H9 (cell line): ENCODE measurements at regions not wholly inside any gene's neighbourhood (a gene's known extent, or its start where the extent isn't known, plus 50 kb on each side); places are given as distances from the start of the nearest gene placed in this dataset.
A peak's percentile ranks its signal among the peaks of the same experiment; 100 is the strongest.

Experiments
- DNase-seq: peaks from one replicate; pipeline ENCODE4 v3.0.0-alpha.2; 2017
- H2AFZ ChIP-seq: one replicate; pipeline ENCODE4 v1.6.1; 2013; ENCODE audit warnings: mild to moderate bottlenecking, low read length, control low read depth, moderate library complexity
- H2AK5ac ChIP-seq: 2 replicates; pipeline ENCODE4 v1.6.1; 2013; ENCODE audit warnings: low read length, control low read depth, mixed read lengths; ENCODE audit not compliant: insufficient read length
- H2BK120ac ChIP-seq: one replicate; pipeline ENCODE4 v1.6.1; 2013; ENCODE audit warnings: low read depth, mild to moderate bottlenecking, low read length, control low read depth, inconsistent platforms; ENCODE audit not compliant: poor library complexity, severe bottlenecking
- H2BK12ac ChIP-seq: 2 replicates; pipeline ENCODE4 v1.6.1; 2013; ENCODE audit warnings: low read length, control low read depth, mixed read lengths, low read depth; ENCODE audit not compliant: insufficient read length
- H2BK15ac ChIP-seq: 2 replicates; pipeline ENCODE4 v1.6.1; 2013; ENCODE audit warnings: low read depth, low read length, control low read depth
- H2BK20ac ChIP-seq: one replicate; pipeline ENCODE4 v1.6.1; 2013; ENCODE audit warnings: low read depth, mild to moderate bottlenecking, low read length, control low read depth, inconsistent platforms; ENCODE audit not compliant: poor library complexity, severe bottlenecking
- H2BK5ac ChIP-seq: 2 replicates; pipeline ENCODE4 v1.6.1; 2013; ENCODE audit warnings: low read length, control low read depth, mixed read lengths; ENCODE audit not compliant: insufficient read length
- H3K14ac ChIP-seq: 2 replicates; pipeline ENCODE4 v1.6.1; 2013; ENCODE audit warnings: low read length, control low read depth; ENCODE audit not compliant: insufficient read depth
- H3K18ac ChIP-seq: 2 replicates; pipeline ENCODE4 v1.6.1; 2013; ENCODE audit warnings: low read depth, mild to moderate bottlenecking, mixed read lengths, low read length, control low read depth; ENCODE audit not compliant: insufficient read length
- H3K23ac ChIP-seq: 2 replicates; pipeline ENCODE4 v1.6.1; 2013; ENCODE audit warnings: low read length, control low read depth, mixed read lengths, low read depth; ENCODE audit not compliant: insufficient read length
- H3K23me2 ChIP-seq: 2 replicates; pipeline ENCODE4 v1.6.1; 2013; ENCODE audit warnings: low read depth, mild to moderate bottlenecking, mixed read lengths, low read length, control low read depth; ENCODE audit not compliant: insufficient read length, poor library complexity, severe bottlenecking
- H3K27ac ChIP-seq: 2 replicates; pipeline ENCODE4 v1.5.1; 2013; ENCODE audit warnings: low read length, control low read depth, mixed read lengths, low read depth; ENCODE audit not compliant: insufficient read length
- H3K27me3 ChIP-seq: 2 replicates; pipeline ENCODE4 v1.6.1; 2013; ENCODE audit warnings: low read length, control low read depth, inconsistent platforms; ENCODE audit not compliant: insufficient read depth
- H3K4ac ChIP-seq: 2 replicates; pipeline ENCODE4 v1.6.1; 2013; ENCODE audit warnings: low read depth, mild to moderate bottlenecking, control low read depth, inconsistent platforms, low read length, moderate library complexity
- H3K4me1 ChIP-seq: 2 replicates; pipeline ENCODE4 v1.6.1; 2013; ENCODE audit warnings: low read length, control low read depth, inconsistent platforms; ENCODE audit not compliant: insufficient read depth
- H3K4me2 ChIP-seq: 2 replicates; pipeline ENCODE4 v1.6.1; 2013; ENCODE audit warnings: low read length, control low read depth, mixed read lengths; ENCODE audit not compliant: insufficient read length, insufficient read depth
- H3K56ac ChIP-seq: 2 replicates; pipeline ENCODE4 v1.6.1; 2013; ENCODE audit warnings: low read depth, mild to moderate bottlenecking, mixed read lengths, low read length, control low read depth; ENCODE audit not compliant: insufficient read length
- H3K79me1 ChIP-seq: 2 replicates; pipeline ENCODE4 v1.6.1; 2013; ENCODE audit warnings: low read depth, mild to moderate bottlenecking, moderate library complexity, low read length, control low read depth, inconsistent platforms; ENCODE audit not compliant: insufficient read depth, poor library complexity, severe bottlenecking
- H3K79me2 ChIP-seq: 2 replicates; pipeline ENCODE4 v1.6.1; 2013; ENCODE audit warnings: low read length, control low read depth, inconsistent platforms; ENCODE audit not compliant: insufficient read depth
- H3K9ac ChIP-seq: 2 replicates; pipeline ENCODE4 v1.6.1; 2013; ENCODE audit warnings: low read length, control low read depth, mixed read lengths; ENCODE audit not compliant: insufficient read length; ENCODE audit errors: extremely low read depth
- H3K9me3 ChIP-seq: one replicate; pipeline ENCODE4 v1.6.1; 2013; ENCODE audit warnings: low read depth, low read length, inconsistent platforms; ENCODE audit not compliant: control insufficient read depth
- H3T11ph ChIP-seq: one replicate; pipeline ENCODE4 v1.6.1; 2013; ENCODE audit warnings: mild to moderate bottlenecking, low read length, control low read depth, inconsistent platforms
- H4K20me1 ChIP-seq: one replicate; pipeline ENCODE4 v1.6.1; 2013; ENCODE audit not compliant: control insufficient read depth, insufficient read length, insufficient read depth
- H4K5ac ChIP-seq: 2 replicates; pipeline ENCODE4 v1.6.1; 2013; ENCODE audit warnings: low read depth, mild to moderate bottlenecking, mixed read lengths, low read length, control low read depth; ENCODE audit not compliant: insufficient read length
- H4K8ac ChIP-seq: replicated peaks from 2 replicates; pipeline ENCODE4 v1.6.1; 2013; ENCODE audit warnings: low read length, control low read depth, mixed read lengths, low read depth; ENCODE audit not compliant: insufficient read length
- H4K91ac ChIP-seq: 2 replicates; pipeline ENCODE4 v1.6.1; 2013; ENCODE audit warnings: low read depth, mild to moderate bottlenecking, moderate library complexity, mixed read lengths, low read length, control low read depth; ENCODE audit not compliant: insufficient read length
- H3K27ac Mint-ChIP-seq, 3 experiments: 2 replicates in 2 of 3; 3 replicates in 1 of 3; pipeline ENCODE4 v1.8.0; 2020 to 2021; ENCODE audit warnings: mixed read lengths in 3 of 3, mild to moderate bottlenecking in 1 of 3, moderate library complexity in 1 of 3
- H3K27me3 Mint-ChIP-seq: 2 replicates; pipeline ENCODE4 v1.8.0; 2021; ENCODE audit warnings: low read depth, mild to moderate bottlenecking, moderate library complexity, mixed read lengths
- H3K36me3 Mint-ChIP-seq, 3 experiments: 2 replicates in 2 of 3; 3 replicates in 1 of 3; pipeline ENCODE4 v1.8.0; 2020 to 2021; ENCODE audit warnings: low read depth in 3 of 3, mixed read lengths in 3 of 3; ENCODE audit not compliant: insufficient read depth in 1 of 3
- H3K4me1 Mint-ChIP-seq, 2 experiments: 2 replicates each; pipeline ENCODE4 v1.8.0; 2020; ENCODE audit warnings: mixed read lengths in 2 of 2
- H3K4me3 Mint-ChIP-seq, 2 experiments: 2 replicates in 1 of 2; 3 replicates in 1 of 2; pipeline ENCODE4 v1.8.0; 2020 to 2021; ENCODE audit warnings: mild to moderate bottlenecking in 2 of 2, mixed read lengths in 2 of 2, moderate library complexity in 1 of 2
- H3K9me3 Mint-ChIP-seq, 2 experiments: 2 replicates in 1 of 2; 3 replicates in 1 of 2; pipeline ENCODE4 v1.8.0; 2020; ENCODE audit warnings: mild to moderate bottlenecking in 2 of 2, mixed read lengths in 2 of 2, moderate library complexity in 1 of 2
- CTCF ChIP-seq: fragments of 200-600 bp; sonication (generic); conservative IDR thresholded peaks from 3 replicates; pipeline ENCODE4 v1.8.0; 2021; ENCODE audit warnings: antibody characterized with exemption, mild to moderate bottlenecking
- WGBS: extraction: QIAGEN DNeasy Blood & Tissue Kit; methylation state at CpG from one replicate; pipeline ENCODE4 v1.1.7; 2013; ENCODE audit warnings: missing lambda C conversion rate, low lambda C conversion rate, mixed read lengths; ENCODE audit not compliant: insufficient read length; ENCODE audit errors: extremely low coverage; 5-methylcytosine and 5-hydroxymethylcytosine counted together

- no peak overlapping the region for H3K4me2 ChIP-seq
- H4K5ac ChIP-seq = no peak overlapping the region
- no peaks in the 10 kb centered on the region; the same call in 1 of the 2 replicates for H3K4me1 ChIP-seq
- no peaks in the 10 kb centered on the region for H4K20me1 ChIP-seq
- H2AK5ac ChIP-seq = no peak overlapping the region
- H3K14ac ChIP-seq = no peak overlapping the region
- no peak overlapping the region for H3K56ac ChIP-seq
- no peak overlapping the region for H2BK15ac ChIP-seq
- no peaks in the 10 kb centered on the region for H3K9me3 ChIP-seq
- no peak overlapping the region for H3K4ac ChIP-seq
- Mint-ChIP-seq H3K4me3 (no peak overlapping the region), H3K27me3 (no peaks in the 10 kb centered on the region), H3K36me3 (no peaks in the 10 kb centered on the region), H3K27ac (peak overlapping the region in 1 of 3 experiments; percentile 32; a peak in 1 of 7 replicates), H3K9me3 (no peaks in the 10 kb centered on the region), H3K4me1 (peaks cover 31% of the 10 kb centered on the region in 2 experiments)
- H2BK5ac ChIP-seq = no peak overlapping the region
- no peaks in the 10 kb centered on the region for H3K23me2 ChIP-seq
- no peak overlapping the region for H2BK20ac ChIP-seq
- no peak overlapping the region for H2BK12ac ChIP-seq
- no peak overlapping the region for H2BK120ac ChIP-seq
- no peak overlapping the region for H2AFZ ChIP-seq
- TF ChIP-seq CTCF = no peak
- no peaks in the 10 kb centered on the region for H3K79me1 ChIP-seq
- no peaks in the 10 kb centered on the region for H3K79me2 ChIP-seq
- H4K91ac ChIP-seq = no peak overlapping the region
- no peak overlapping the region for H3K18ac ChIP-seq
- no peaks in the 10 kb centered on the region for H3K27me3 ChIP-seq
- H3K27ac ChIP-seq = no peak overlapping the region
- H4K8ac ChIP-seq = no peak overlapping the region
- no peak overlapping the region for H3K23ac ChIP-seq
- H3T11ph ChIP-seq = no peak overlapping the region
- no CpG with 5 or more reads among the region's 1 CpG for WGBS
- no peak for DNase-seq
- no peak overlapping the region for H3K9ac ChIP-seq
These were observed 373.5 kb upstream of the TBX3 start for GRCh38 chr12:115057445-115057844.
